GM23338 (cell line): ENCODE measurements at regions not wholly inside any gene's neighbourhood (a gene's known extent, or its start where the extent isn't known, plus 50 kb on each side); places are given as distances from the start of the nearest gene placed in this dataset.

Experiments used
- ATAC-seq: fragments of 200-7000 bp; cut with Tn5 transposase; 3 replicates; pipeline ENCODE4 v1.9.1; 2020
- DNase-seq: peaks from one replicate; pipeline ENCODE4 v3.0.0-alpha.2; 2015; ENCODE audit warnings: low spot score
- H2AFZ ChIP-seq: fragments of 200-600 bp; sonication (generic); 2 replicates; pipeline ENCODE4 v1.8.0; 2016; ENCODE audit warnings: antibody characterized with exemption, mild to moderate bottlenecking, moderate library complexity
- H3F3A ChIP-seq: fragments of 200-600 bp; sonication (generic); replicated peaks from 2 replicates; pipeline ENCODE4 v1.8.0; 2017; ENCODE audit warnings: antibody characterized with exemption, mixed run types, low read depth
- H3K27ac ChIP-seq: fragments of 200-600 bp; sonication (generic); 2 replicates; pipeline ENCODE4 v1.6.1; 2016; ENCODE audit warnings: low read depth
- H3K27me3 ChIP-seq: fragments of 200-600 bp; sonication (generic); 2 replicates; pipeline ENCODE4 v1.8.0; 2016; ENCODE audit warnings: mild to moderate bottlenecking, mixed run types, moderate library complexity; ENCODE audit not compliant: insufficient read depth
- H3K36me3 ChIP-seq: fragments of 200-600 bp; sonication (generic); 2 replicates; pipeline ENCODE4 v1.8.0; 2016; ENCODE audit warnings: mild to moderate bottlenecking; ENCODE audit not compliant: insufficient read depth
- H3K4me1 ChIP-seq: fragments of 200-600 bp; sonication (generic); 2 replicates; pipeline ENCODE4 v1.8.0; 2016; ENCODE audit warnings: mild to moderate bottlenecking, moderate library complexity; ENCODE audit not compliant: insufficient read depth
- H3K4me2 ChIP-seq: fragments of 200-600 bp; sonication (generic); 2 replicates; pipeline ENCODE4 v1.7.1; 2017; ENCODE audit warnings: mixed run types
- H3K4me3 ChIP-seq: fragments of 200-600 bp; sonication (generic); 2 replicates; pipeline ENCODE4 v1.6.1; 2016; ENCODE audit warnings: mixed run types
- H3K79me2 ChIP-seq: fragments of 200-600 bp; sonication (generic); replicated peaks from 2 replicates; pipeline ENCODE4 v1.8.0; 2017; ENCODE audit warnings: mild to moderate bottlenecking; ENCODE audit not compliant: insufficient read depth
- H3K9me2 ChIP-seq: fragments of 200-600 bp; sonication (generic); 2 replicates; pipeline ENCODE4 v1.8.0; 2017; ENCODE audit not compliant: insufficient read depth
- H4K20me1 ChIP-seq: fragments of 200-600 bp; sonication (generic); replicated peaks from 2 replicates; pipeline ENCODE4 v1.8.0; 2017; ENCODE audit warnings: mild to moderate bottlenecking; ENCODE audit not compliant: insufficient read depth
- H3K27ac Mint-ChIP-seq: 2 replicates; pipeline ENCODE4 v1.8.0; 2020; ENCODE audit warnings: inconsistent platforms, mild to moderate bottlenecking, moderate library complexity, mixed read lengths
- H3K27me3 Mint-ChIP-seq: 3 replicates; pipeline ENCODE4 v1.8.0; 2022; ENCODE audit warnings: low read depth, mild to moderate bottlenecking, moderate library complexity, mixed read lengths, inconsistent platforms; ENCODE audit not compliant: insufficient read depth, poor library complexity
- H3K36me3 Mint-ChIP-seq: 3 replicates; pipeline ENCODE4 v1.8.0; 2021; ENCODE audit warnings: low read depth, mild to moderate bottlenecking, inconsistent platforms, moderate library complexity, mixed read lengths
- H3K4me1 Mint-ChIP-seq: 3 replicates; pipeline ENCODE4 v1.8.0; 2020; ENCODE audit warnings: mild to moderate bottlenecking, inconsistent platforms, mixed read lengths
- H3K4me3 Mint-ChIP-seq: 3 replicates; pipeline ENCODE4 v1.8.0; 2021; ENCODE audit warnings: moderate library complexity, mild to moderate bottlenecking, inconsistent platforms, mixed read lengths
- H3K9me3 Mint-ChIP-seq: 3 replicates; pipeline ENCODE4 v1.8.0; 2020; ENCODE audit warnings: moderate library complexity, mild to moderate bottlenecking, inconsistent platforms, mixed read lengths
- EZH2phosphoT487 ChIP-seq: fragments of 200-600 bp; sonication (generic); IDR thresholded peaks from one replicate; pipeline ENCODE4 v1.8.1; 2018; ENCODE audit warnings: antibody characterized with exemption; ENCODE audit not compliant: unreplicated experiment
- NANOG ChIP-seq: IDR thresholded peaks from 2 replicates; pipeline ENCODE4 v1.6.1; 2016; ENCODE audit warnings: antibody characterized with exemption, borderline replicate concordance
- STAT1 ChIP-seq: IDR thresholded peaks from one replicate; pipeline ENCODE4 v1.6.1; 2016; ENCODE audit warnings: antibody characterized with exemption; ENCODE audit not compliant: unreplicated experiment
- TF ChIP-seq, protein P1 (sequence below): IDR thresholded peaks from 2 replicates; pipeline ENCODE4 v1.6.1; 2016; ENCODE audit warnings: antibody characterized with exemption
- TF ChIP-seq, protein P2 (sequence below): IDR thresholded peaks from one replicate; pipeline ENCODE4 v1.6.1; 2018; ENCODE audit warnings: antibody characterized with exemption; ENCODE audit not compliant: unreplicated experiment

DNA sequence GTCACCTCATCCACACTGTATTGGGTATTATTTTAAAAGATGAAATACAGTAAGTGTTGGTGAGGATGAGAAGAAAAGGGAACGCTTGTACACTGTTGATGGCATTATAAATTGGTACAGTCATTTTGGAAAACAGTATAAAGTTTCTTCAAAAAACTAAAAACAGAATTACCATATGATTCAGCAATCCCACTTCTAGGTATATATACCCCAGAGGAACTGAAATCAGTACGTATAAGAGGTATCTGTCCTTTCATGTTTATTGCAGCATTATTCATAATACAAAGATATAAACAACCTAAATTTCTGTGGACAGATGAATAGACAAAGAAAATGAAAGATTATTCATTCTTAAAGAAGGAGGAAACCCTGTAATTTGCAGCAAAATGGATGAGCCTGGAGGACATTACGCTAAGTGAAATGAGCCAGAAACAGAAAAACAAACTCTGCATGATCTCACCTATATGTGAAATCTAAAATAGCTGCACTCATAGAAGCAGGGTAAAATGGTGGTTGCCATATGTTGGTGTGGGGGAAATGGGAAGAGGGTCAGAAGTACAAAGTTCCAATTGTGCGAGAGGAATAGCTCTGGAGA is 191.6 kb downstream of the TRIM36 start:
- Mint-ChIP-seq H3K4me1 (no peaks in the 10 kb centered on the region), H3K27me3 (no peaks in the 10 kb centered on the region), H3K27ac (no peak overlapping the region), H3K9me3 (no peaks in the 10 kb centered on the region; the same call in 2 of the 3 replicates), H3K36me3 (no peaks in the 10 kb centered on the region), H3K4me3 (no peak overlapping the region)
- Histone ChIP-seq H3K79me2 (no peaks in the 10 kb centered on the region), H4K20me1 (no peaks in the 10 kb centered on the region), H3K9me2 (peaks cover 8% of the 10 kb centered on the region), H3K36me3 (no peaks in the 10 kb centered on the region), H3F3A (no peaks in the 10 kb centered on the region), H3K4me3 (no peak overlapping the region), H3K4me2 (no peak overlapping the region), H3K27ac (no peak overlapping the region), H3K4me1 (no peaks in the 10 kb centered on the region), H2AFZ (0 out of 2 replicates have a peak overlapping the region, but pooled peaks have one; percentile 60), H3K27me3 (no peaks in the 10 kb centered on the region)
- ATAC-seq: no peak
- TF ChIP-seq EZH2phosphoT487: no peak
- TF ChIP-seq, protein P1, sequence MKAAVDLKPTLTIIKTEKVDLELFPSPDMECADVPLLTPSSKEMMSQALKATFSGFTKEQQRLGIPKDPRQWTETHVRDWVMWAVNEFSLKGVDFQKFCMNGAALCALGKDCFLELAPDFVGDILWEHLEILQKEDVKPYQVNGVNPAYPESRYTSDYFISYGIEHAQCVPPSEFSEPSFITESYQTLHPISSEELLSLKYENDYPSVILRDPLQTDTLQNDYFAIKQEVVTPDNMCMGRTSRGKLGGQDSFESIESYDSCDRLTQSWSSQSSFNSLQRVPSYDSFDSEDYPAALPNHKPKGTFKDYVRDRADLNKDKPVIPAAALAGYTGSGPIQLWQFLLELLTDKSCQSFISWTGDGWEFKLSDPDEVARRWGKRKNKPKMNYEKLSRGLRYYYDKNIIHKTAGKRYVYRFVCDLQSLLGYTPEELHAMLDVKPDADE: no peak
- DNase-seq: no peak

DNA sequence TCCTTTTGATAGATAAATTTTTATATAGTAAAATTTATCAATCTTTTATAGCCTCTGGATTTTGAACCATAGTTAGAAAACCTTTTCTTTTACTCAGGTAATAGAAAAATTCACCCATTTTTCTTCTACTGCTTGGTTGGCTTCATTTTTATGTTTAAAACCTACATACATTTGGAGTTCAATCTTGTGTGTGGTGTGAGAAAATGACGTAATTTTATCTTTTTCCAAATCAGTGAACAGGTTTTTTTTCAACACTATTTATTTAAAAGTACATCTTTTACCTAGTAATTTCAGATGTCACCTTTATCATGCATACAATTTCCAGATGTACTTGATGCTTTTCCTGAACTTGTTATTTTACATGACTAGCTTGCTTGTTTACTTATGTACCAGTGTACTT is 200.2 kb downstream of the TRIM36 start:
- Histone ChIP-seq H3K9me2 (peaks cover 9% of the 10 kb centered on the region; the same call in 1 of the 2 replicates), H3F3A (no peaks in the 10 kb centered on the region), H3K4me3 (no peak overlapping the region), H3K4me1 (0 out of 2 replicates have a peak, but pooled peaks cover 10% of the 10 kb centered on the region), H3K4me2 (no peak overlapping the region), H3K27ac (no peak overlapping the region), H3K36me3 (no peaks in the 10 kb centered on the region), H2AFZ (no peak overlapping the region), H3K79me2 (no peaks in the 10 kb centered on the region), H3K27me3 (no peaks in the 10 kb centered on the region), H4K20me1 (no peaks in the 10 kb centered on the region)
- no peak for TF ChIP-seq STAT1
- TF ChIP-seq NANOG: no peak
- TF ChIP-seq, protein P2, sequence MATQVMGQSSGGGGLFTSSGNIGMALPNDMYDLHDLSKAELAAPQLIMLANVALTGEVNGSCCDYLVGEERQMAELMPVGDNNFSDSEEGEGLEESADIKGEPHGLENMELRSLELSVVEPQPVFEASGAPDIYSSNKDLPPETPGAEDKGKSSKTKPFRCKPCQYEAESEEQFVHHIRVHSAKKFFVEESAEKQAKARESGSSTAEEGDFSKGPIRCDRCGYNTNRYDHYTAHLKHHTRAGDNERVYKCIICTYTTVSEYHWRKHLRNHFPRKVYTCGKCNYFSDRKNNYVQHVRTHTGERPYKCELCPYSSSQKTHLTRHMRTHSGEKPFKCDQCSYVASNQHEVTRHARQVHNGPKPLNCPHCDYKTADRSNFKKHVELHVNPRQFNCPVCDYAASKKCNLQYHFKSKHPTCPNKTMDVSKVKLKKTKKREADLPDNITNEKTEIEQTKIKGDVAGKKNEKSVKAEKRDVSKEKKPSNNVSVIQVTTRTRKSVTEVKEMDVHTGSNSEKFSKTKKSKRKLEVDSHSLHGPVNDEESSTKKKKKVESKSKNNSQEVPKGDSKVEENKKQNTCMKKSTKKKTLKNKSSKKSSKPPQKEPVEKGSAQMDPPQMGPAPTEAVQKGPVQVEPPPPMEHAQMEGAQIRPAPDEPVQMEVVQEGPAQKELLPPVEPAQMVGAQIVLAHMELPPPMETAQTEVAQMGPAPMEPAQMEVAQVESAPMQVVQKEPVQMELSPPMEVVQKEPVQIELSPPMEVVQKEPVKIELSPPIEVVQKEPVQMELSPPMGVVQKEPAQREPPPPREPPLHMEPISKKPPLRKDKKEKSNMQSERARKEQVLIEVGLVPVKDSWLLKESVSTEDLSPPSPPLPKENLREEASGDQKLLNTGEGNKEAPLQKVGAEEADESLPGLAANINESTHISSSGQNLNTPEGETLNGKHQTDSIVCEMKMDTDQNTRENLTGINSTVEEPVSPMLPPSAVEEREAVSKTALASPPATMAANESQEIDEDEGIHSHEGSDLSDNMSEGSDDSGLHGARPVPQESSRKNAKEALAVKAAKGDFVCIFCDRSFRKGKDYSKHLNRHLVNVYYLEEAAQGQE: no peak
- Mint-ChIP-seq H3K4me3 (no peak overlapping the region), H3K9me3 (peaks cover 15% of the 10 kb centered on the region; the same call in 2 of the 3 replicates), H3K36me3 (no peaks in the 10 kb centered on the region; the same call in 2 of the 3 replicates), H3K27me3 (no peaks in the 10 kb centered on the region), H3K27ac (no peak overlapping the region), H3K4me1 (peaks cover 7% of the 10 kb centered on the region; the same call in 2 of the 3 replicates)
- no peak for ATAC-seq
- DNase-seq: no peak
